NCI-H1436 (cell line): ENCODE measurements at regions not wholly inside any gene's neighbourhood (a gene's known extent, or its start where the extent isn't known, plus 50 kb on each side); places are given as distances from the start of the nearest gene placed in this dataset.
"Not testable (repeated sequence)": the region's sequence is repeated elsewhere in the genome, so short reads cannot be mapped to it uniquely, and the experiment has no call there.

ENCODE experiments used
- DNase-seq: peaks from one replicate; lab custom pipeline; 2025; lab: John Stamatoyannopoulos, UW

GRCh38 chr12:25337916-25338315, 87.2 kb upstream of the KRAS start:
- no peak for DNase-seq

GRCh38 chr12:25332143-25332542, 81.4 kb upstream of the KRAS start:
- DNase-seq, result no peak

- no peak for DNase-seq
Observed at GRCh38 chr12:25328072-25328712, 77.5 kb upstream of the KRAS start.

GRCh38 chr12:25327321-25327720, 76.6 kb upstream of the KRAS start:
- no peak for DNase-seq

- no peak for DNase-seq
Observed at GRCh38 chr12:25326326-25326725, 75.6 kb upstream of the KRAS start.

- DNase-seq, result no peak
Observed at GRCh38 chr12:25324861-25325260, 74.1 kb upstream of the KRAS start.

GRCh38 chr12:25323581-25323982, 72.9 kb upstream of the KRAS start:
- no peak for DNase-seq

GRCh38 chr12:25322918-25323531, 72.3 kb upstream of the KRAS start:
- no peak for DNase-seq

- DNase-seq, result no peak
Observed at GRCh38 chr12:25322351-25322750, 71.6 kb upstream of the KRAS start.

GRCh38 chr12:25321772-25322171, 71.0 kb upstream of the KRAS start:
- no peak for DNase-seq

GRCh38 chr12:25320123-25321006, 69.6 kb upstream of the KRAS start:
- DNase-seq, result no peak

- DNase-seq, result no peak
Observed at GRCh38 chr12:25319233-25319984, 68.7 kb upstream of the KRAS start.

GRCh38 chr12:25317553-25317952, 66.8 kb upstream of the KRAS start:
- DNase-seq, result no peak

- DNase-seq, result no peak
Observed at GRCh38 chr12:25315388-25315787, 64.7 kb upstream of the KRAS start.

- DNase-seq, result not testable (repeated sequence)
Observed at GRCh38 chr12:25313266-25313990, 62.7 kb upstream of the KRAS start.

GRCh38 chr12:25311506-25311905, 60.8 kb upstream of the KRAS start:
- no peak for DNase-seq

GRCh38 chr12:25310071-25310470, 59.3 kb upstream of the KRAS start:
- DNase-seq, result not testable (repeated sequence)

- DNase-seq, result no peak
Observed at GRCh38 chr12:25308756-25309155, 58.0 kb upstream of the KRAS start.

GRCh38 chr12:25307818-25308217, 57.1 kb upstream of the KRAS start:
- no peak for DNase-seq

- DNase-seq, result no peak
Observed at GRCh38 chr12:25301798-25302197, 51.1 kb upstream of the KRAS start.
